Smooth muscle cell (in vitro differentiated cells): ENCODE measurements at regions not wholly inside any gene's neighbourhood (a gene's known extent, or its start where the extent isn't known, plus 50 kb on each side); places are given as distances from the start of the nearest gene placed in this dataset.

ENCODE experiments used
- DNase-seq: peaks from one replicate; lab custom pipeline; 2025; ENCODE audit not compliant: unreplicated experiment; lab: John Stamatoyannopoulos, UW
- H2AFZ ChIP-seq: fragments of 200-600 bp; sonication (generic); 2 replicates; pipeline ENCODE4 v1.6.0; 2016; ENCODE audit warnings: antibody characterized with exemption, low read depth, mild to moderate bottlenecking
- H3F3A ChIP-seq: fragments of 200-600 bp; sonication (generic); 2 replicates; pipeline ENCODE4 v1.6.0; 2017; ENCODE audit warnings: antibody characterized with exemption, low read depth
- H3K27ac ChIP-seq: fragments of 200-600 bp; sonication (generic); 2 replicates; pipeline ENCODE4 v1.5.1; 2016; ENCODE audit warnings: low read depth, mild to moderate bottlenecking
- H3K27me3 ChIP-seq: fragments of 200-600 bp; sonication (generic); 2 replicates; pipeline ENCODE4 v1.6.1; 2016; ENCODE audit warnings: low read depth, mild to moderate bottlenecking
- H3K36me3 ChIP-seq: fragments of 200-600 bp; sonication (generic); 2 replicates; pipeline ENCODE4 v1.5.1; 2016; ENCODE audit warnings: low read depth
- H3K4me1 ChIP-seq: fragments of 200-600 bp; sonication (generic); 2 replicates; pipeline ENCODE4 v1.5.1; 2016; ENCODE audit warnings: low read depth
- H3K4me2 ChIP-seq: fragments of 200-600 bp; sonication (generic); 2 replicates; pipeline ENCODE4 v1.6.0; 2016; ENCODE audit warnings: mild to moderate bottlenecking
- H3K4me3 ChIP-seq: fragments of 200-600 bp; sonication (generic); 2 replicates; pipeline ENCODE4 v1.5.1; 2016; ENCODE audit warnings: mild to moderate bottlenecking
- H3K79me2 ChIP-seq: fragments of 200-600 bp; sonication (generic); 2 replicates; pipeline ENCODE4 v1.6.0; 2016; ENCODE audit warnings: low read depth, mild to moderate bottlenecking
- H3K9ac ChIP-seq: fragments of 200-600 bp; sonication (generic); 2 replicates; pipeline ENCODE4 v1.6.0; 2016; ENCODE audit warnings: low read depth
- H3K9me3 ChIP-seq: fragments of 200-600 bp; sonication (generic); replicated peaks from 2 replicates; pipeline ENCODE4 v1.5.1; 2016; ENCODE audit warnings: low read depth
- H4K20me1 ChIP-seq: fragments of 200-600 bp; sonication (generic); 2 replicates; pipeline ENCODE4 v1.6.0; 2016; ENCODE audit warnings: low read depth
- CTCF ChIP-seq: fragments of 200-600 bp; sonication (generic); IDR thresholded peaks from 2 replicates; pipeline ENCODE4 v1.5.1; 2017; ENCODE audit warnings: borderline replicate concordance, mild to moderate bottlenecking, antibody characterized with exemption; ENCODE audit not compliant: insufficient read depth, poor library complexity, severe bottlenecking
- WGBS: methylation state at CpG from one replicate; pipeline ENCODE4 v1.1.7; 2016; ENCODE audit warnings: low lambda C conversion rate; 5-methylcytosine and 5-hydroxymethylcytosine counted together

GRCh38 chr7:9226500-9226899, 793.1 kb downstream of the NXPH1 start:
- Histone ChIP-seq H3K9ac (no peak overlapping the region), H3K9me3 (no peaks in the 10 kb centered on the region), H4K20me1 (no peaks in the 10 kb centered on the region), H3K27me3 (no peaks in the 10 kb centered on the region), H3K27ac (no peak overlapping the region), H3K4me3 (no peak overlapping the region), H3K4me1 (peaks cover 8% of the 10 kb centered on the region), H3K79me2 (no peaks in the 10 kb centered on the region), H3F3A (no peaks in the 10 kb centered on the region), H3K36me3 (no peaks in the 10 kb centered on the region), H3K4me2 (no peak overlapping the region), H2AFZ (no peak overlapping the region)
- no peak for TF ChIP-seq CTCF
- 74% methylated on average over 4 of the region's 4 CpGs for WGBS
- DNase-seq: no peak

DNA sequence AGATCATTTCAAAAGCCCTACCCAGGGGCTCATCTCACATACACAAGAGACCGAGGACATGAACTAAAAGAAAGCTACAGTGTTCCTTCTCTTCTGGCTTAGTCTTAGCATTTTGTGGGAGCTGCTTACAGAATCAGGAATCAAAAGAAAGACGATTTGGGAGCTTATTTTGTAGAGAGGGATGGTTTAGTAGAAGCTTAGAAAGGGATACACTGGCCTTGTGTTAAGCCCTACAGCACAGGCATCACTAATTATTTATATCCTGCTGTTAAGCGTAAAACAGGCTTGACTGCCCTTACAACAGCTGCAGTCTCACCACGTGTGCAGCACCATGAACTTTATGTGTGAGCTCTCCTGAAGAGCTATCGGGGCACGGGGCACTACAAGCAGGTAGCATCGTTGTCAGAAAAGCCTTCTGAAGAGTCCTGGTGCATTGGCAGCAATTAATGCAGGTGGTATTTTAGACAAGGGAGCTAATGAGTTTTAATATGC, 798.3 kb downstream of the NXPH1 start:
- Histone ChIP-seq H3K4me2 (peak overlapping the region; percentile 75), H2AFZ (peak overlapping the region; percentile 84), H3K27ac (no peak overlapping the region), H3K27me3 (no peaks in the 10 kb centered on the region), H4K20me1 (no peaks in the 10 kb centered on the region), H3K9ac (no peak overlapping the region), H3K36me3 (no peaks in the 10 kb centered on the region), H3K4me1 (peaks cover 8% of the 10 kb centered on the region), H3F3A (no peaks in the 10 kb centered on the region), H3K4me3 (no peak overlapping the region), H3K9me3 (no peaks in the 10 kb centered on the region), H3K79me2 (no peaks in the 10 kb centered on the region)
- WGBS: 35% methylated on average over 7 of the region's 7 CpGs
- DNase-seq: no peak
- no peak for TF ChIP-seq CTCF

- no peak overlapping the region for H3K9ac ChIP-seq
- H3K4me2 ChIP-seq: no peak overlapping the region
Observed at GRCh38 chr7:9240001-9240400, 806.6 kb downstream of the NXPH1 start.

More at GRCh38 chr7:9240001-9240400, 806.6 kb downstream of the NXPH1 start:
- no peaks in the 10 kb centered on the region for H3K4me1 ChIP-seq
- H3K9me3 ChIP-seq: no peaks in the 10 kb centered on the region
- no peaks in the 10 kb centered on the region for H3K79me2 ChIP-seq
- no peak overlapping the region for H3K4me3 ChIP-seq
- no peak for TF ChIP-seq CTCF
- no peak overlapping the region for H3K27ac ChIP-seq
- no peak overlapping the region for H2AFZ ChIP-seq
- no peaks in the 10 kb centered on the region for H3K27me3 ChIP-seq
- H4K20me1 ChIP-seq: no peaks in the 10 kb centered on the region
- no peaks in the 10 kb centered on the region for H3F3A ChIP-seq
- no peaks in the 10 kb centered on the region for H3K36me3 ChIP-seq
- DNase-seq: no peak
